Omental fat pad (tissue), 3 donors: ENCODE measurements at regions not wholly inside any gene's neighbourhood (a gene's known extent, or its start where the extent isn't known, plus 50 kb on each side); places are given as distances from the start of the nearest gene placed in this dataset.
"Not testable (repeated sequence)": the region's sequence is repeated elsewhere in the genome, so short reads cannot be mapped to it uniquely, and the experiment has no call there.

Experiments used
- ATAC-seq: fragments of 150-250 bp; one replicate; pipeline ENCODE4 v1.9.1; 2016; ENCODE audit warnings: mild to moderate bottlenecking, moderate library complexity; ENCODE audit not compliant: low FRiP score
- DNase-seq: peaks from one replicate; pipeline ENCODE4 v3.0.0-alpha.2; 2019; ENCODE audit warnings: low spot score
- CTCF ChIP-seq, 3 donors: fragments of 450-650 bp; IDR thresholded peaks; one replicate each; pipeline ENCODE4 v1.5.1; 2016 to 2017; ENCODE audit warnings: antibody characterized with exemption in 3 of 3, mild to moderate bottlenecking in 3 of 3, moderate library complexity in 2 of 3

- TF ChIP-seq CTCF (IDR thresholded peaks at IDR 0.05) = no peak
- DNase-seq = no peak
- ATAC-seq = no peak
These were observed 137.1 kb upstream of the FOXG1 start for GRCh38 chr14:28629328-28630004.

- no peak for DNase-seq
- ATAC-seq = no peak
- TF ChIP-seq CTCF (IDR thresholded peaks at IDR 0.05) = no peak
These were observed 136.5 kb upstream of the FOXG1 start for GRCh38 chr14:28630100-28630499.

GRCh38 chr14:28635387-28635786 is 131.2 kb upstream of the FOXG1 start:
- DNase-seq (no peak), ATAC-seq (no peak)

GRCh38 chr14:28635816-28636215 is 130.8 kb upstream of the FOXG1 start:
- DNase-seq, ATAC-seq: not testable (repeated sequence)

More at GRCh38 chr14:28635387-28635786, 131.2 kb upstream of the FOXG1 start:
- no peak for TF ChIP-seq CTCF (IDR thresholded peaks at IDR 0.05)

- not testable (repeated sequence) for ATAC-seq, DNase-seq
These were observed 125.4 kb upstream of the FOXG1 start for GRCh38 chr14:28641189-28641588.

- no peak for ATAC-seq
- no peak for TF ChIP-seq CTCF (IDR thresholded peaks at IDR 0.05)
- DNase-seq = no peak
These were observed 115.4 kb upstream of the FOXG1 start for GRCh38 chr14:28651148-28651547.

- DNase-seq (no peak), ATAC-seq (no peak)
- TF ChIP-seq CTCF (IDR thresholded peaks at IDR 0.05) = no peak
These were observed 113.8 kb upstream of the FOXG1 start for GRCh38 chr14:28652782-28653181.

- DNase-seq (no peak), ATAC-seq (no peak)
- no peak for TF ChIP-seq CTCF (IDR thresholded peaks at IDR 0.05)
These were observed 113.1 kb upstream of the FOXG1 start for GRCh38 chr14:28653521-28653920.
